ENCODE measurements at regions not wholly inside any gene's neighbourhood (a gene's known extent, or its start where the extent isn't known, plus 50 kb on each side); places are given as distances from the start of the nearest gene placed in this dataset.

- Histone ChIP-seq H3K27ac (no peak overlapping the region), H3K4me3 (no peak overlapping the region), H3K27me3 (no peaks in the 10 kb centered on the region), H3K36me3 (no peaks in the 10 kb centered on the region), H3K4me1 (no peaks in the 10 kb centered on the region), H3K9me3 (no peaks in the 10 kb centered on the region)
- DNase-seq (ENCODE audit: extremely low spot score in 2 of 2) = no peak
- TF ChIP-seq POLR2AphosphoS5 (IDR thresholded peaks at IDR 0.05; ENCODE audit: insufficient read depth in 1 of 2, low read depth in 1 of 2) (no peak), POLR2A (IDR thresholded peaks at IDR 0.05) (no peak), CTCF (IDR thresholded peaks at IDR 0.05) (no peak)
- intact Hi-C loops (cut with DNase I) = no loop called here
Observed at GRCh38 chr14:58777541-58777979, 139.8 kb downstream of the DACT1 start.

GRCh38 chr14:58778202-58778601, 140.4 kb downstream of the DACT1 start:
- TF ChIP-seq CTCF (IDR thresholded peaks at IDR 0.05) (no peak), POLR2AphosphoS5 (IDR thresholded peaks at IDR 0.05; ENCODE audit: insufficient read depth in 1 of 2, low read depth in 1 of 2) (no peak), POLR2A (IDR thresholded peaks at IDR 0.05) (no peak)
- no peaks in the 10 kb centered on the region for H3K36me3 ChIP-seq
- intact Hi-C loops (cut with DNase I) = no loop called here

GRCh38 chr14:58779376-58779775, 141.6 kb downstream of the DACT1 start:
- no peaks in the 10 kb centered on the region for H3K4me1 ChIP-seq
- intact Hi-C loops (cut with DNase I) = no loop called here
- TF ChIP-seq POLR2AphosphoS5 (IDR thresholded peaks at IDR 0.05; ENCODE audit: insufficient read depth in 1 of 2, low read depth in 1 of 2) (no peak), POLR2A (IDR thresholded peaks at IDR 0.05) (no peak), CTCF (IDR thresholded peaks at IDR 0.05) (no peak)
- H3K36me3 ChIP-seq = no peaks in the 10 kb centered on the region
- H3K27me3 ChIP-seq = no peaks in the 10 kb centered on the region
- H3K9me3 ChIP-seq = no peaks in the 10 kb centered on the region
- DNase-seq (ENCODE audit: extremely low spot score in 2 of 2) = no peak
- no peak overlapping the region for H3K27ac ChIP-seq
- H3K4me3 ChIP-seq = no peak overlapping the region

More at GRCh38 chr14:58778202-58778601, 140.4 kb downstream of the DACT1 start:
- Histone ChIP-seq H3K27me3 (no peaks in the 10 kb centered on the region), H3K4me3 (no peak overlapping the region), H3K27ac (no peak overlapping the region), H3K9me3 (no peaks in the 10 kb centered on the region), H3K4me1 (no peaks in the 10 kb centered on the region)
- no peak for DNase-seq (ENCODE audit: extremely low spot score in 2 of 2)

GRCh38 chr14:58780185-58780584, 142.4 kb downstream of the DACT1 start:
- no peak for TF ChIP-seq POLR2AphosphoS5 (IDR thresholded peaks at IDR 0.05; ENCODE audit: insufficient read depth in 1 of 2, low read depth in 1 of 2)
- no peak for TF ChIP-seq CTCF (IDR thresholded peaks at IDR 0.05)
- TF ChIP-seq POLR2A (IDR thresholded peaks at IDR 0.05) = no peak
- Histone ChIP-seq H3K9me3 (no peaks in the 10 kb centered on the region), H3K36me3 (no peaks in the 10 kb centered on the region), H3K27ac (no peak overlapping the region), H3K4me3 (no peak overlapping the region), H3K27me3 (no peaks in the 10 kb centered on the region), H3K4me1 (no peaks in the 10 kb centered on the region)
- intact Hi-C loops (cut with DNase I) = no loop called here
- DNase-seq (ENCODE audit: extremely low spot score in 2 of 2) = no peak

GRCh38 chr14:58780605-58781004, 142.8 kb downstream of the DACT1 start:
- no peak for DNase-seq (ENCODE audit: extremely low spot score in 2 of 2)

More at GRCh38 chr14:58780605-58781004, 142.8 kb downstream of the DACT1 start:
- intact Hi-C loops (cut with DNase I) = no loop called here
- H3K9me3 ChIP-seq = no peaks in the 10 kb centered on the region
- H3K36me3 ChIP-seq = no peaks in the 10 kb centered on the region
- H3K4me3 ChIP-seq = no peak overlapping the region
- H3K27ac ChIP-seq = no peak overlapping the region
- no peaks in the 10 kb centered on the region for H3K27me3 ChIP-seq
- TF ChIP-seq POLR2A (IDR thresholded peaks at IDR 0.05) (no peak), CTCF (IDR thresholded peaks at IDR 0.05) (no peak), POLR2AphosphoS5 (IDR thresholded peaks at IDR 0.05; ENCODE audit: insufficient read depth in 1 of 2, low read depth in 1 of 2) (no peak)
- H3K4me1 ChIP-seq = no peaks in the 10 kb centered on the region

All from vagina (tissue), 2 donors.